HFFc6 (cell line): ENCODE measurements at regions not wholly inside any gene's neighbourhood (a gene's known extent, or its start where the extent isn't known, plus 50 kb on each side); places are given as distances from the start of the nearest gene placed in this dataset.

ENCODE experiments used
- DNase-seq: peaks from one replicate; pipeline ENCODE4 v3.0.0-alpha.2; 2018
- H3K27ac Mint-ChIP-seq: 2 replicates; pipeline ENCODE4 v1.8.0; 2020; ENCODE audit warnings: mild to moderate bottlenecking, mixed read lengths
- H3K27me3 Mint-ChIP-seq: 2 replicates; pipeline ENCODE4 v1.8.0; 2021; ENCODE audit warnings: mild to moderate bottlenecking, moderate library complexity, mixed read lengths; ENCODE audit not compliant: insufficient read depth
- H3K36me3 Mint-ChIP-seq: 2 replicates; pipeline ENCODE4 v1.8.0; 2021; ENCODE audit warnings: low read depth, mixed read lengths
- H3K4me1 Mint-ChIP-seq: 2 replicates; pipeline ENCODE4 v1.8.0; 2020; ENCODE audit warnings: low read depth, mixed read lengths
- H3K4me3 Mint-ChIP-seq: 2 replicates; pipeline ENCODE4 v1.8.0; 2020; ENCODE audit warnings: mild to moderate bottlenecking, moderate library complexity, mixed read lengths
- H3K9me3 Mint-ChIP-seq: 2 replicates; pipeline ENCODE4 v1.8.0; 2020; ENCODE audit warnings: mild to moderate bottlenecking, mixed read lengths
- CTCF ChIP-seq: fragments of 200-600 bp; sonication (generic); IDR thresholded peaks from 2 replicates; pipeline ENCODE4 v1.5.0; 2021; ENCODE audit warnings: antibody characterized with exemption, mild to moderate bottlenecking

DNA sequence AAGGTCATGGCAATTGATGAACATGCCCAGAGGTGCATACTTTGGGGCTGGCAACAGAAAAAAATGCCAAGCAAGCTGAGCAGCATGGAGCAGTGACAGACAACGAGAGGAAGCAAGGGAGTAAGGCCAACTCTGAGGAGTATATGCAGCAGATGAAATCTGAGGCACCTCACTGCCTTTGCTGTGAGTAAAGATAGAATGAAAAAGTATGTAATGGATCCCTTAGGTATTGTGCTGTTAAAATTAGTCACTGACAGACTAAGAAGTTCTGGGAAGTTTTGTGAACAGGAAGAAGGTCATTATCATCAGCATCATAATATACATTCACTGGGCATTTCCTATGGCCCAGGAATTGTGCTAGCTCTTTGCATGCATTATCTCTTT is 269.9 kb downstream of the DUSP6 start:
- H3K4me1 Mint-ChIP-seq: peaks cover 22% of the 10 kb centered on the region
- DNase-seq: no peak
- no peak overlapping the region for H3K4me3 Mint-ChIP-seq

GRCh38 chr12:89081719-89082369 is 270.5 kb downstream of the DUSP6 start:
- Mint-ChIP-seq H3K27me3 (no peaks in the 10 kb centered on the region; the same call in 1 of the 2 replicates), H3K36me3 (no peaks in the 10 kb centered on the region), H3K27ac (no peak overlapping the region; the same call in 1 of the 2 replicates), H3K4me3 (no peak overlapping the region), H3K9me3 (no peaks in the 10 kb centered on the region), H3K4me1 (peaks cover 23% of the 10 kb centered on the region)
- DNase-seq: no peak
- no peak for TF ChIP-seq CTCF

More for the DNA sequence above, 269.9 kb downstream of the DUSP6 start:
- Mint-ChIP-seq H3K36me3 (no peaks in the 10 kb centered on the region), H3K27ac (no peak overlapping the region; the same call in 1 of the 2 replicates), H3K9me3 (no peaks in the 10 kb centered on the region), H3K27me3 (no peaks in the 10 kb centered on the region; the same call in 1 of the 2 replicates)
- TF ChIP-seq CTCF: no peak

DNA sequence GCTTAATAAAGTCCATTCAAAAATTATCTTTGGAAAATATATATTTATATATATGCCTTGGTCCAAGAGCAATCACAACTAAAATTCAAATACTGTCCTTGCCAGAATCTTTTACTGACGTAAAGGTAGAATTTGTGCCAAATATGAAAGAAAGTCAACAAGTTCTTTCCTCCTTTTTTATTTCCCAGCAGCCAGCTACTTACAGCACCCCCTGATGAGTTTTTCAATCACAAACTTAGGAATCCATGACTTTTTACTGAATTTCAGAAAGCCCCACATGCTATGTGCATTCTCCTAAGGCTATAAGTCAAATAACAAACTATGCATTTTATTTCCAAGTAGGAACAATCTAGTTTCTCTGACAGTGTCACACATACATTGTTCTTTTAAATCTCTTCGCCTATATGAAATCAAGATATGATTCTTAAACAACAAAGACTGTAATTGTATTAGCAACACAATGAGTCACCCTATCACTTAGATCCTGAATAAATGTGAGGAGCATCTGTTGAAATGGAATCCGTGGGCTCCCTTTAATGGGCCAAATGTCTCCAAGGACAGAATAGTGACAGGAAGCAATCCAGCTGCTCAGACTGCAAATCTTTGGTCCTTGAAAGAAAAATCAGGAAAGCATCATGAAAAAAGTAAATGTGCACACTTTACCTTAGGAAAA is 271.4 kb downstream of the DUSP6 start:
- Mint-ChIP-seq H3K4me1 (peaks cover 32% of the 10 kb centered on the region), H3K27me3 (no peaks in the 10 kb centered on the region; the same call in 1 of the 2 replicates), H3K9me3 (no peaks in the 10 kb centered on the region), H3K4me3 (no peak overlapping the region), H3K27ac (no peak overlapping the region), H3K36me3 (no peaks in the 10 kb centered on the region)
- DNase-seq: no peak
- no peak for TF ChIP-seq CTCF

GRCh38 chr12:89075880-89076540 is 276.3 kb downstream of the DUSP6 start:
- Mint-ChIP-seq H3K27ac (no peak overlapping the region; the same call in 1 of the 2 replicates), H3K9me3 (no peaks in the 10 kb centered on the region), H3K36me3 (no peaks in the 10 kb centered on the region), H3K4me3 (no peak overlapping the region), H3K4me1 (peaks cover 52% of the 10 kb centered on the region), H3K27me3 (no peaks in the 10 kb centered on the region)
- no peak for DNase-seq
- no peak for TF ChIP-seq CTCF

DNA sequence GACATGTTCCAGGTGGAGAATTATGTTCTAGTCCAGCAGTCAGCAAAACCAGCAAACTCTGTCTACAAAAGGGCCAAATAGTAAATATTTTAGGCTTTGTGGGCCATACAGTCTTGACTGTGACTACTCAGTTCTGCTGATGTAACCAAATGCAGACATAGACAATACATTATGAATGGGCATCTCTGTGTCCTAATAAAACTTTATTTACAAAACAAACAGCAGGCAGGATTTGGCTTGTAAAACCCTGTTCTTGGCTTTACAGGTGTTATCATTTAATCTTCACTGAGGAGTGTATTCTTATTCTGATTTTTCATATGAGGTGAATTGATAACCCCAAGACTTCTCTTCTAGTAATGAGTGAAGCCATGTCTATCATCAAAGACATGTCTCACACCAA is 278.6 kb downstream of the DUSP6 start:
- TF ChIP-seq CTCF: no peak
- Mint-ChIP-seq H3K27ac (peak overlapping the region; percentile 32; the same call in 1 of the 2 replicates), H3K4me3 (no peak overlapping the region)

More for the DNA sequence above, 278.6 kb downstream of the DUSP6 start:
- H3K9me3 Mint-ChIP-seq: no peaks in the 10 kb centered on the region
- no peaks in the 10 kb centered on the region for H3K27me3 Mint-ChIP-seq
- no peaks in the 10 kb centered on the region for H3K36me3 Mint-ChIP-seq
- DNase-seq: no peak
- peaks cover 70% of the 10 kb centered on the region for H3K4me1 Mint-ChIP-seq
